Glomerular endothelial cell (primary cell): ENCODE measurements at regions not wholly inside any gene's neighbourhood (a gene's known extent, or its start where the extent isn't known, plus 50 kb on each side); places are given as distances from the start of the nearest gene placed in this dataset.
"Not testable (repeated sequence)": the region's sequence is repeated elsewhere in the genome, so short reads cannot be mapped to it uniquely, and the experiment has no call there.

Experiments used
- DNase-seq: peaks from one replicate; pipeline ENCODE4 v3.0.0-alpha.2; 2011; ENCODE audit warnings: low read depth, low spot score; ENCODE audit errors: extremely low read depth

DNA sequence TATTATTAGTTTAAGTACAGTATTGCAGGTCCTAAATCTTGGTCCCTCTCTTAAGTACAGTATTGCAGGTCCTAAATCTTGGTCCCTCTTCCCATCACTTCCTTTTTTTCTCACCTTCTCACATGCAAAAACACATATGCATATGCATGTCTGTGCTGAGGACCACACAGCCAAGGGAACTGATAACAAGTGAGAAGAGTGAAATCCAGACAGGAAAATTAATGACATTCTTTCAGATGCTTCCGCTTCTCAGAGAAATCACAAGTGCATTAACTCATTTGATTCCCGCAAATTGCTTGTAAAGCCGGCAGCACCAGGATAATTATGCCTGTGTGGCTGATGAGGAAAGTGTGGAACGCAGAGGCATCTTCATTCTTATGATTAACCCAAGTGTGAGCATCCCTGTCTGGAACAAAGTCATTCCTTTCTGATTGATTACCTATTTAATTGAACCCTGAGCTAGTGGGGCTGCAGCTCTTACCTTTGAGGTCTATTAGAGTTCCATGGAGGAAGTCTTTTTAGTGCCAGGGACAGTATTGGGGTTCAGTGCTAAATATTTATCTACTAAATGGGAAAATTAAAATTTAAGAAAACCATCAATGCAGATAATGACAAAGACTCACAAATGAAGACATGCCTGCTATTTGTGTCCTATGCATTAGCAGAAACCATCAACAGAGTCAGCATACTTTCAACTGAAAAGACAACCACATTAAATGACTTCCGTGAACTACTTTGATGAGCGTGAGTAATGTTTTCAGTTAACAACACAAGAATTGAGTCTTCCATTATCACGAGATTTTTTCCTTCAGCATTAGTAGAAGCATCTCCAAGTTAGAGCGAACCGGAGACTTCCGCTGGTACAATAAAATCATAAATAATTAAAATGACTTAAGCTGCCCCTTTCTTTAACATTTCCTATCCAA is 220.4 kb upstream of the SLC35G4 start:
- no peak for DNase-seq

GRCh38 chr18:11387880-11388279 is 221.5 kb upstream of the SLC35G4 start:
- no peak for DNase-seq

DNA sequence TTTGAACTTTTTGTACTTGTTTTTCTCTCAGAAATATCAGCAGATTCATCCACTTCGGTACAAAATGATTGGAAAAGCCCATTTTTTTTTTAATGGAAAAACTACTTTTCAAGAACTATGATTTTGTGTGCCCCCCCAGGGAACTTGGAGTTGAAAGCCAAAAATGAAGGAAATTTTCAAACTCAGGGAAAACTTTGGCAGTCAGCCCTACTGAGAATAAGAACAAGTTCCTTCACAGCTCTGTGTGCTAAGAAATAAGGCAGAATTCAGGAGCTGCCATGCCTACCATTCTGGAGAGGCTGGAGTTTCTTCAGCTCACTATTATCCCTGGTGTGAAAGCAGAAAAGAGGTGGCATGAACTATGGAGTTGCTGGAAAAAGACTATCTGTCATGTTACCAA is 226.0 kb upstream of the SLC35G4 start:
- no peak for DNase-seq

- DNase-seq: no peak
Observed at GRCh38 chr18:11380968-11381367, 228.4 kb upstream of the SLC35G4 start.

GRCh38 chr18:11379660-11380059 is 229.7 kb upstream of the SLC35G4 start:
- no peak for DNase-seq

DNA sequence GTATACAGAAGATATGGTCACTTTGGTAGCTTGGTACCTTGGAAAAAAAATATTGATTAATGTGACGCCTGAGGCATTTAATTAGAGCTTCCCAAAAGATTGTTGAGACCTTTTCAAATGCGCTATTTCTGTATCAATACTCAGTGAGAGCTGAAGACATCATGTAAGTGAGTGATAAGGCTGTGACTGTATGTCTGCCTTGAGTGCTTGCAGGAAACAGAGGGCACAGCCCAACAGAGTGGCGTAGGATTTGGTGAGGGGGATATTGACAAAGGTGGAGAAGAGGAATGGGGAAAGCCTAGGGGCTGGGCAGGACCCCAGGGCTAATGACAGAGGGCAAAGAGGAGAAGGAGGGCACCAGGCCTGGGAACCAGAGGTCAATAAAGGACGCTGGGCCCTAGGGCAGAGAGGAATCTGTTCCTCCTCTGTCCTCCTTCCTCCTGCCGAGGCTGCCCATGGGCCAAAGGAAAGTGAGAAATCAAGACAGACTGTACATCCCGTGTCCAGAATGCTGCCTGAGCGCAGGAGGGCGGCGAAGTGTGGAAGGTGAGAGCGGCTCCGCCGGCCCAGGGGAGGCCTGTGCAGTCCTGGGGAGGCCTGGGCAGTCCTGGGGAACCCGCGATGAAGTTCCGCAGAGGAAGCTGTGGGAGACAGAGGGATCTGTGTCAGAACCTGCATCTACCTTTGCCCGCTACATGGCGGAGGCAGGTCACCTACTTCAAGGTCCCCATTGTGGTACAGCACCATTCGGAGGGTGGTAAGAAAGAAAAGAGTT is 228.6 kb upstream of the PIEZO2 start:
- no peak for DNase-seq

DNA sequence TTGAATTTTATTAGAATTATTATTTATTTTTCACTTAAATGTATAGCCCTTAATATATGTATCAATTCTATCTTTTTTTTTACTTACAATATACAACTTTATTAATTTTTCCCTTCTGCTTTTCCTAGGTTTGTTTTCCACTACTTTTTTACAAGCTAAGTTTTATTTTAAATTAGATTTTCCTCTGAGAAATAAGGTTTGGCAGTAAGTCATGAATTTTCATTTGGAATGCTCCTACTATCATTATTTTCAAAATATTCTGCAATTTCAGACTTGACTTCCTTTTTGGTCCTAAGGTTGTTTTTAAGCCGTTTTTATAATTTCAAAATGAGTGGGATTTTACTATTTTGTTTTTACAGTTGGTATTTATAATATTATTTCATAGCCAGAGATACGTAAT is 222.8 kb upstream of the PIEZO2 start:
- DNase-seq: no peak

GRCh38 chr18:11369556-11369955 is 220.2 kb upstream of the PIEZO2 start:
- DNase-seq: no peak

DNA sequence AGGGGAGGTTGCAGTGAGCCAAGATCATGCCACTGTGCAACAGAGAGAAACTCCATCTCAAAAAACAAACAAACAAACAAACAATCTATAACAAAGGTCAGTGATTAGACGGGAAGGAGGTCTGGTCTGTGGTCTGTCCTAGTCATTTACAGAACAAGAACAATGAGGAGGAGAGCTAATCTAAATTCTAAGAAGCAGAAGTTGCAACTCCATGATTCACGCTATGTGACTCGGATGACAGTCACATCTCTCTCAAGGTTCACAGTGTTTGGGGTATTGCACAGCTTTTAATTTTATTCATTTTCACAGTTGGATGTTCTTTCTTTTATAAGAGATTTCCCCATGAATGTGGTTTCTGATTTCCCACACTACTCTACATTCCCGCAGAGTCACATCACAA is 218.7 kb upstream of the PIEZO2 start:
- DNase-seq: no peak

DNA sequence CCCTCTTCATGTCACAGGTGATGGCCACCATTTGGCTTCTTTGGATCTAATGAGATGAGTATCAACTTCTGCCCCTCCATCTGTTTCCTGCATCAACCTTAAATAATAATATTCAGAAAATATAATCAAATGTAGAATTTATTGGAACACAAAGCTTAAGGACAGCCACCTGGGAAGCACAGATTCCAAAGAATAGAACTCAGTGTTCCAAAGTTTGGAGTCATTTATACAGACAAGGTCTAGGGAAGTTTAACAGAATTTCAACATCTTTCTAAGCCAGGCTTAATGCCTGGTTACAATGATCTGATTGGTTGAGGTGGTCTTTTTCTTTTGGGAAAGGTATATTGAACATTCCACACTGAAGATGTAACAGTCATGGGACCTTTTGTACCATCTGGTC is 218.0 kb upstream of the PIEZO2 start:
- no peak for DNase-seq

- no peak for DNase-seq
Observed at GRCh38 chr18:11366410-11366809, 217.0 kb upstream of the PIEZO2 start.

- DNase-seq: no peak
Observed at GRCh38 chr18:11362856-11363255, 213.5 kb upstream of the PIEZO2 start.

DNA sequence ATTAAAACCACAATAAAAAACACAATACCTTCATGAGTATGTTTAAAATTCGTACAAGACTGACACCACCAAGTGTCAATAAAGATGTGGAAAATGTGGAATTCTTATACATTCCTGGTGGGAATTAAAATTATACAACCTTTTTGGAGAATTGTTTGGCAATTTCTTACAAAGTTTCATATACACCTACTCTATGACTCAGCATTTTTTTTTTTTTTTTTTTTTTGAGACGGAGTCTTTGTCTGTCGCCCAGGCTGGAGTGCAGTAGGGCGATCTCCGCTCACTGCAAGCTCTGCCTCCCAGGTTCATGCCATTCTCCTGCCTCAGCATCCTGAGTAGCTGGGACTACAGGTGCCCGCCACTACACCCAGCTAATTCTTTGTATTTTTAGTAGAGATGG is 212.5 kb upstream of the PIEZO2 start:
- not testable (repeated sequence) for DNase-seq

DNA sequence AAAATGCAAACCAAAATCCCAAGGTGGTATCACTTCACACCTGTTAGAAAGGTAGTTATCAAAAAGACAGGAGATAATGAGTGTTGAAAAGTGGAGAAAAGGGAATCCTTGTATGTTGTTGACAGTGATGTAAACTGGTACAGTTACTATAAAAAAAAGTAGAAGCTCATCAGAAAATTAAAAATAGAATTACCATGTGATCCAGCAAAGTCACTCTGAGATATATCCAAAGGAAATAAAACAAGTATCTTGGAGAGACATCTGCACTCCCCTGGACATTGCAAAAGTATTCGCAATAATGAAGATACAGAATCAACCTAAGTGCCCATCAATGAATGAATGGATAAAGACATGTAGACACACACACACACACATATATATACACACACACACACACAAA is 208.3 kb upstream of the PIEZO2 start:
- no peak for DNase-seq

GRCh38 chr18:11344576-11344975 is 195.2 kb upstream of the PIEZO2 start:
- DNase-seq: not testable (repeated sequence)

DNA sequence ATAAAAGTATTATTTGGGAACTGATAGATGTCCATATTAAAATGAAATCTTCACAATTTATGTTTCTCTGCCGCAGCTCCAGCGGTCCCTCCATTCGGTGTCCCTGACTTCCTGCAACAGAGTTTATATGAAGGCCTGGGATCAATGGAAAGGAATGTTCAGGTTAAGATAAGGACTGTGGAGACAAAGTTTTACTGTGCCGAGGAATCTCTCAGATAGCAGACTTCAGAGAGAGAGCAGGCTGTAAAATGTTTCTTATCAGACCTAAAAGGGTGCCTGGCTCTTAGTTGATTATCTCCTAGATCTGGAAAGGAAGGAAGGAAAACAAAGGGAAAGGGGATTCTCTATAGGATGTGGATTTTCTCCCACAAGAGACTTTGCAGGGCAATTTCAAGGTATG is 193.7 kb upstream of the PIEZO2 start:
- DNase-seq: no peak

DNA sequence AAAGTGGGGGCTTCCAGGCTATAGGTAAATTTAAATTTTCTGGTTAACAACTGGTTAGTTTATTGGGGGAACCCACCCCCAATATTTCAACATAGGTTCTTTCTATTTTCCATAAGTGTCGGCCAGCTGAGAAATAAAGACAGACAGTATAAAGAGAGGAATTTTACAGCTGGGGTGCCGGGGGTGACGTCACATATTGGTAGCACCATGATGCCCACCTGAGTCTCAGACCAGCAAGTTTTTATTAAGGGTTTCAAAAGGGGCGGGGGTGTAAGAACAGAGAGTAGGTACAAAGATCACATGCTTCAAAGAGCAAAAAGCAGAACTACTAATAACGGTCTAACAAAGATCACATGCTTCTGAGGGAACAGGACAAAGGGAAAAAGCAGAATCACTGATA is 192.7 kb upstream of the PIEZO2 start:
- not testable (repeated sequence) for DNase-seq

DNA sequence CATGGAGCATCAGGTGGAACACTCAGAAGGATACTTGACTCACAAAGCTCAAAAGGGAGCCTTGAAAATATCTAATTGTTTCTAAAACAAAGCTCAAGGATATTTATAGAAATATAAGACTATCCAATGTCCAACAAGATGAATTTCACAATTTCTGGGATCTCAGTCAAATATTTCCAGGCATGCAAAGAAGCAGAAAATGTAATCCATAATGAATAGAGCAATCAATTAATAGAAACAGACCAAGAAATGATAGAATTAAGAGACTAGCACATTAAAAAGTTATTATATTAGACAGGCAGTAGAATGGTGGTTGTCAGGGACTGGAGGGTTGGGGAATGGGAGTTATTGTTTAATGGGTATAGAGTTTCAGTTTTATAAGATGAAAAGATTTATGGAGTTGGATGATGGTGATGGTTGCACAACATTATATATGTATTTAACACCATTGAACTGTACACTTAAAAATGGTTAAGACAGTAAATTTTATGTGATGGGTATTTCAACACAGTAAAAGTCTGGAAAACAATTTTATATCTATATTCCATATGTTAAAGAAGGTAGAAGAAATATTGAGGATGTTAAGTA is 189.9 kb upstream of the PIEZO2 start:
- no peak for DNase-seq

- DNase-seq: no peak
Observed at GRCh38 chr18:11336241-11336640, 186.9 kb upstream of the PIEZO2 start.

- DNase-seq: no peak
Observed at GRCh38 chr18:11327391-11328009, 178.1 kb upstream of the PIEZO2 start.
